ENCODE measurements at regions not wholly inside any gene's neighbourhood (a gene's known extent, or its start where the extent isn't known, plus 50 kb on each side); places are given as distances from the start of the nearest gene placed in this dataset.

- no peak for DNase-seq
- no peak overlapping the region for H3K4me3 ChIP-seq
- H3K4me1 ChIP-seq, result no peaks in the 10 kb centered on the region
- H3K27me3 ChIP-seq (replicated peaks in 1 of 7), result no peaks in the 10 kb centered on the region
- H3K9me3 ChIP-seq, result peaks cover 0 to 27% (median 17%) of the 10 kb centered on the region in 8 donors
- no peak overlapping the region for H3K27ac ChIP-seq
- TF ChIP-seq POLR2A (IDR thresholded peaks at IDR 0.05) (no peak), CTCF (IDR thresholded peaks at IDR 0.05 in 8 of 11, conservative IDR thresholded peaks at IDR 0.05 in 3 of 11) (no peak), POLR2AphosphoS5 (IDR thresholded peaks at IDR 0.05) (no peak)
- H3K36me3 ChIP-seq, result no peaks in the 10 kb centered on the region
- intact Hi-C loops (cut with DNase I; ENCODE audit: low total_unique reads), result no loop called here
- 73 to 85% (median 81%) methylated on average over 3 of the region's 3 CpGs for WGBS, 5 donors
Measured at GRCh38 chr12:58795825-58796224, 124.5 kb downstream of the LRIG3 start.

- Histone ChIP-seq H3K9me3 (peaks cover 0 to 23% (median 17%) of the 10 kb centered on the region in 8 donors), H3K27me3 (replicated peaks in 1 of 7) (no peaks in the 10 kb centered on the region), H3K4me3 (no peak overlapping the region), H3K4me1 (no peaks in the 10 kb centered on the region), H3K27ac (no peak overlapping the region), H3K36me3 (no peaks in the 10 kb centered on the region)
- no peak for DNase-seq
- intact Hi-C loops (cut with DNase I; ENCODE audit: low total_unique reads), result no loop called here
- 11 to 52% (median 34%) methylated on average over 1 of the region's 1 CpG for WGBS, 5 donors
- no peak for TF ChIP-seq POLR2A (IDR thresholded peaks at IDR 0.05)
- no peak for TF ChIP-seq CTCF (IDR thresholded peaks at IDR 0.05 in 8 of 11, conservative IDR thresholded peaks at IDR 0.05 in 3 of 11)
- TF ChIP-seq POLR2AphosphoS5 (IDR thresholded peaks at IDR 0.05), result no peak
Measured at GRCh38 chr12:58801986-58802385, 118.3 kb downstream of the LRIG3 start.

- Histone ChIP-seq H3K4me3 (no peak overlapping the region), H3K4me1 (no peaks in the 10 kb centered on the region), H3K27me3 (replicated peaks in 1 of 7) (no peaks in the 10 kb centered on the region), H3K27ac (no peak overlapping the region), H3K9me3 (peaks cover 0 to 14% (median 10%) of the 10 kb centered on the region in 8 donors), H3K36me3 (no peaks in the 10 kb centered on the region)
- WGBS, 5 donors, result 53 to 68% (median 65%) methylated on average over 2 of the region's 2 CpGs
- TF ChIP-seq POLR2AphosphoS5 (IDR thresholded peaks at IDR 0.05) (no peak), POLR2A (IDR thresholded peaks at IDR 0.05) (no peak), CTCF (IDR thresholded peaks at IDR 0.05 in 8 of 11, conservative IDR thresholded peaks at IDR 0.05 in 3 of 11) (no peak)
- intact Hi-C loops (cut with DNase I; ENCODE audit: low total_unique reads), result no loop called here
- DNase-seq, result no peak
Measured at GRCh38 chr12:58803908-58804307, 116.4 kb downstream of the LRIG3 start.

- 44 to 52% (median 49%) methylated on average over 2 of the region's 2 CpGs for WGBS, 5 donors
- intact Hi-C loops (cut with DNase I; ENCODE audit: low total_unique reads), result no loop called here
- Histone ChIP-seq H3K4me1 (no peaks in the 10 kb centered on the region), H3K4me3 (no peak overlapping the region), H3K36me3 (no peaks in the 10 kb centered on the region), H3K27me3 (replicated peaks in 1 of 7) (no peaks in the 10 kb centered on the region), H3K27ac (no peak overlapping the region), H3K9me3 (peaks cover 0 to 5% (median 2%) of the 10 kb centered on the region in 8 donors)
- no peak for DNase-seq
- peak in 1 of 11 experiments; percentile 10 for TF ChIP-seq CTCF (IDR thresholded peaks at IDR 0.05 in 8 of 11, conservative IDR thresholded peaks at IDR 0.05 in 3 of 11)
- TF ChIP-seq POLR2A (IDR thresholded peaks at IDR 0.05), result no peak
- TF ChIP-seq POLR2AphosphoS5 (IDR thresholded peaks at IDR 0.05), result no peak
Measured at GRCh38 chr12:58804749-58805148, 115.6 kb downstream of the LRIG3 start.

All from spleen (tissue), 11 donors.